ENCODE measurements at regions not wholly inside any gene's neighbourhood (a gene's known extent, or its start where the extent isn't known, plus 50 kb on each side); places are given as distances from the start of the nearest gene placed in this dataset.
"Not testable (repeated sequence)": the region's sequence is repeated elsewhere in the genome, so short reads cannot be mapped to it uniquely, and the experiment has no call there.

GRCh38 chr6:106796781-106797180, 167.4 kb downstream of the QRSL1 start:
- DNase-seq: no peak

- DNase-seq: no peak
These were observed 164.8 kb downstream of the QRSL1 start for GRCh38 chr6:106794129-106794528.

GRCh38 chr6:106792536-106793236, 163.3 kb downstream of the QRSL1 start:
- no peak for DNase-seq

- no peak for DNase-seq
These were observed 161.6 kb downstream of the QRSL1 start for GRCh38 chr6:106790935-106791334.

GRCh38 chr6:106790149-106790770, 160.9 kb downstream of the QRSL1 start:
- DNase-seq: no peak

- no peak for DNase-seq
These were observed 160.2 kb downstream of the QRSL1 start for GRCh38 chr6:106789428-106790148.

- DNase-seq: no peak
These were observed 159.4 kb downstream of the QRSL1 start for GRCh38 chr6:106788761-106789160.

- DNase-seq: no peak
These were observed 158.2 kb downstream of the QRSL1 start for GRCh38 chr6:106787327-106788196.

- DNase-seq: no peak
These were observed 155.9 kb downstream of the QRSL1 start for GRCh38 chr6:106785298-106785697.

GRCh38 chr6:106783640-106784566, 154.5 kb downstream of the QRSL1 start:
- DNase-seq: no peak

GRCh38 chr6:106782536-106783285, 153.3 kb downstream of the QRSL1 start:
- no peak for DNase-seq

GRCh38 chr6:106779552-106779951, 150.2 kb downstream of the QRSL1 start:
- not testable (repeated sequence) for DNase-seq

GRCh38 chr6:106778943-106779342, 149.6 kb downstream of the QRSL1 start:
- DNase-seq: no peak

- DNase-seq: no peak
These were observed 144.7 kb downstream of the QRSL1 start for GRCh38 chr6:106773996-106774629.

- no peak for DNase-seq
These were observed 144.1 kb downstream of the QRSL1 start for GRCh38 chr6:106773522-106773921.

- no peak for DNase-seq
These were observed 143.1 kb downstream of the QRSL1 start for GRCh38 chr6:106772270-106773142.

GRCh38 chr6:106771822-106772221, 142.4 kb downstream of the QRSL1 start:
- DNase-seq: no peak

GRCh38 chr6:106770663-106771062, 141.3 kb downstream of the QRSL1 start:
- no peak for DNase-seq

GRCh38 chr6:106770081-106770480, 140.7 kb downstream of the QRSL1 start:
- no peak for DNase-seq

GRCh38 chr6:106767271-106767670, 137.9 kb downstream of the QRSL1 start:
- no peak for DNase-seq

Data from NK-92 treated with Interleukin-12 subunit alpha and Interleukin-12 subunit beta, amount 100 ng/mL, for 24 hours (cell line).